COLO829 (cell line): ENCODE measurements at regions not wholly inside any gene's neighbourhood (a gene's known extent, or its start where the extent isn't known, plus 50 kb on each side); places are given as distances from the start of the nearest gene placed in this dataset.
A peak's percentile ranks its signal among the peaks of the same experiment; 100 is the strongest.

Source experiments
- DNase-seq: peaks from one replicate; pipeline ENCODE4 v3.0.0; 2012; ENCODE audit warnings: low spot score

GRCh38 chr12:46465307-46465706, 92.7 kb upstream of the SLC38A2 start:
- DNase-seq, result no peak

GRCh38 chr12:46464863-46465262, 92.3 kb upstream of the SLC38A2 start:
- no peak for DNase-seq

- no peak for DNase-seq
Measured at GRCh38 chr12:46462641-46463355, 90.2 kb upstream of the SLC38A2 start.

GRCh38 chr12:46461907-46462640, 89.5 kb upstream of the SLC38A2 start:
- DNase-seq, result no peak

- no peak for DNase-seq
Measured at GRCh38 chr12:46461459-46461858, 88.9 kb upstream of the SLC38A2 start.

GRCh38 chr12:46460682-46461210, 88.2 kb upstream of the SLC38A2 start:
- DNase-seq, result no peak

- DNase-seq, result no peak
Measured at GRCh38 chr12:46459861-46460545, 87.4 kb upstream of the SLC38A2 start.

GRCh38 chr12:46459111-46459510, 86.5 kb upstream of the SLC38A2 start:
- no peak for DNase-seq

- DNase-seq, result no peak
Measured at GRCh38 chr12:46458500-46459102, 86.0 kb upstream of the SLC38A2 start.

GRCh38 chr12:46457958-46458357, 85.4 kb upstream of the SLC38A2 start:
- DNase-seq, result no peak

- DNase-seq, result peak; percentile 13
Measured at GRCh38 chr12:46456356-46457334, 84.1 kb upstream of the SLC38A2 start.

GRCh38 chr12:46455648-46456352, 83.2 kb upstream of the SLC38A2 start:
- DNase-seq, result no peak

GRCh38 chr12:46454981-46455380, 82.4 kb upstream of the SLC38A2 start:
- DNase-seq, result no peak

GRCh38 chr12:46453428-46453827, 80.9 kb upstream of the SLC38A2 start:
- DNase-seq, result no peak

- DNase-seq, result no peak
Measured at GRCh38 chr12:46452776-46453175, 80.2 kb upstream of the SLC38A2 start.

- DNase-seq, result no peak
Measured at GRCh38 chr12:46452061-46452615, 79.6 kb upstream of the SLC38A2 start.

GRCh38 chr12:46451276-46452021, 78.9 kb upstream of the SLC38A2 start:
- DNase-seq, result no peak

- no peak for DNase-seq
Measured at GRCh38 chr12:46450279-46450748, 77.7 kb upstream of the SLC38A2 start.

- no peak for DNase-seq
Measured at GRCh38 chr12:46449856-46450255, 77.3 kb upstream of the SLC38A2 start.
